LoVo (cell line): ENCODE measurements at regions not wholly inside any gene's neighbourhood (a gene's known extent, or its start where the extent isn't known, plus 50 kb on each side); places are given as distances from the start of the nearest gene placed in this dataset.

ENCODE experiments used
- DNase-seq: peaks from one replicate; pipeline ENCODE4 v3.0.0-alpha.2; 2016; ENCODE audit warnings: low spot score

- DNase-seq, result no peak
Observed at GRCh38 chr4:181946902-181947301, 296.3 kb upstream of the TENM3 start.

DNA sequence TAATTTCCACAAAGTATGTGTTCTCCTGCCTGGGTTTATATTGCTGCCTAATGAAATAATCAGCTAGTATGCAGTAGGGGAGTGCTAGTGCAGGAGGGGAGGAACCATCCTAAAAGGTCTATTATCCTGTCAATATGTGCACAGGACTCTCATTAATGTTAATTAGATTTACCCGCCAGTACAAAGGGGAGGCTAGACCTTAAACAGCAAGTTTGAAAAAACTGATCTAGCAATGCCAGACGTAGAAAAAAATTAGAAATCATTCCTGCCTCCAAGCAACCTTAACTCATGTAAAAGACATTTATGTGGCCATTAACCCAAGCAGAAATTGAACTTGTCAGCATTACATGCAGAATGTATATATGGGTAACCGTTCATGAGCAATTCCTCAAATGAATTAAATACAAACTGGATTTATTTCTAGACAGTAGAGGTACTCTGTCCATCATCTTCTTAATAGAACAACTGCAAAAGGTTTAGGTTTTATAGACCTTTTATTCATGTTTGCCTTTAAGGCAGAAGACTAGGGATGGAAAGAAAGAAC is 294.3 kb upstream of the TENM3 start:
- DNase-seq, result no peak

- no peak for DNase-seq
Observed at GRCh38 chr4:181949704-181950312, 293.4 kb upstream of the TENM3 start.

DNA sequence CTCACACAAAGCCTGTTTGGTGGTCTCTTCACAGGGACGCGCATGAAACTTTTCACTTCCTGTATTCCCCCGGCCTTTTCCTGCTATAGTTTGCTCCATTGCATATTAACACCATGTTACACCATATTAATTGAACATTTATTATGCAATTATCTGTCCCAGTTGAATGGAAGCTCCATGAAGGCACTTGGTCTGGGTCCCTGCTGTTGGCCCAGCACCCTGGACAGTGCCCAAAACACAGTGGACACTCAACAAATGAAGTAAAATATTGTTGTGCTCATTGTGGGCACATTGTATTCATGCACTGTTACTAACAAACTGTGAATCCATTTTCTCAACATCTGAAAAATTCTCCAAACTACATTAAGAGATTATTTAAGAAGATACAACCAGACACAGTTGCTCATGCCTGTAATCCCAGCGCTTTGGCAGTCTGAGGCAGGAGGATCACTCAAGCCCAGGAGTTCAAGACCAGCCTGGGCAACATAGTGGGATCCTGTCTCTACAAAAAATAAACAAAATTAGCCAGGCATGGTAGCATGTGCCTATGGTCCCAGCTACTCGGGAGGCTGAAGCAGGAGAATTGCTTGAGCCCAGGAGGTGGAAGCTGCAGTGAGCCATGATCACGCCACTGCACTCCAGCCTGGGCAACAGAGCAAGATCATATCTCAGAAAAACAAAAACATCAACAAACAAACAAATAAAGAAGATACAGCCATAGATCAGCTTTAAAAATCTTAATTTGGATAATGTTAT is 292.7 kb upstream of the TENM3 start:
- no peak for DNase-seq

- no peak for DNase-seq
Observed at GRCh38 chr4:181951265-181951664, 291.9 kb upstream of the TENM3 start.

DNA sequence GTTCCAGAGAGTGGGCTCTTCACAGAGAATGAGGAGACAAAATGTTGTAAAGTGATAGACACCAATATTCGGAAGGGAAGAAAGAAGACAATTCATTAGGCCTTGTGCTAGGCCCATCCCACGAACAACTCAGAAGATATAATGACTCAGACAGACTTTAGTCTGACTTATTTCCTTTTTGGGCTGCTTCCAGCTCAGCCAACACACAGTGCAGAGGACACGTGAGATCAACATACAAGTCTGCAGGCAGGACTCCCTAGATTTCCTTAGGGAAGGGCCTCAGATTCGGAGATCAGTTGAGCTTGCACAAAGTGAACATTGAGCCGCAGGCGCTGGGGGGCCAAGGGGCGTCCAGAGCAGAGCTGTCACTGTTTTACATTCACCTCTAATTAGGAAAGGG is 290.7 kb upstream of the TENM3 start:
- peak; percentile 25 for DNase-seq

- no peak for DNase-seq
Observed at GRCh38 chr4:181956512-181956911, 286.7 kb upstream of the TENM3 start.

GRCh38 chr4:181957088-181957487 is 286.1 kb upstream of the TENM3 start:
- DNase-seq, result peak; percentile 6

DNA sequence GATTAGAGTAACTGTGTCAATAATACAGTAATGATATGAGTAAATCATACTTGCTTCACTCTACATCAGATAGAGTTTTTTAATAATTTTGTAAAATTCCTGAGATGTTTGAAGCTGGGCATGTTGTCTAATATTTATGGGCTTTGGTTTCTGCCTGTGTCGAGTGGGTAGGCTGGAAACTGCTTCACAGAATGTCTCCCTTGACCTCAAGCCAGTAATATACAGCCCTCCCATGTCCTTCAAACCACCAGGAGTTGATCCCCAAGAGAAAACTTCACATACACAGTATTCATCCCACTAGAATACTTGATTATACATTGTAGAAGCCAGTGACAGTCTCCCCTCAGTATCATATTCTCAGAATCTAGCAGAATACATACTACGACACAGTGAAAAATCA is 284.8 kb upstream of the TENM3 start:
- DNase-seq, result no peak

- no peak for DNase-seq
Observed at GRCh38 chr4:181959121-181959520, 284.1 kb upstream of the TENM3 start.

DNA sequence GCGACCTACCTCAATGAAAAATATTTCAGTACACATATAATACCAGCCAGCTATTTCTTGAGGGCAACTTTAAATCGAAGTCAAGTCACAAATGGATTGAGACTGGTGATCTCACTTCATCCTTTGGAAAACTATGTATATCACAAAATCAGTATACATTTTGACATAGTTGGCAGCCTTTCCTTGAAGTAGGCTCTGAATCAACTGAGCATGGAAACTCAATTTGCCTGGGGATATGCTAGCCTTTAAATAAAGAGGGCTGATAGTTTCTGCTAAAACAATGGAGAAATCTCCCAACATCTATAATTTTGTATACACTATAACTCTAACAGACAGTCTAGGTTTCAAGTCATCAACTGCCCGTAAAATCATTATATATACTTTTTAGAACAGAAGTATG is 282.8 kb upstream of the TENM3 start:
- no peak for DNase-seq

GRCh38 chr4:181962321-181962720 is 280.9 kb upstream of the TENM3 start:
- no peak for DNase-seq

DNA sequence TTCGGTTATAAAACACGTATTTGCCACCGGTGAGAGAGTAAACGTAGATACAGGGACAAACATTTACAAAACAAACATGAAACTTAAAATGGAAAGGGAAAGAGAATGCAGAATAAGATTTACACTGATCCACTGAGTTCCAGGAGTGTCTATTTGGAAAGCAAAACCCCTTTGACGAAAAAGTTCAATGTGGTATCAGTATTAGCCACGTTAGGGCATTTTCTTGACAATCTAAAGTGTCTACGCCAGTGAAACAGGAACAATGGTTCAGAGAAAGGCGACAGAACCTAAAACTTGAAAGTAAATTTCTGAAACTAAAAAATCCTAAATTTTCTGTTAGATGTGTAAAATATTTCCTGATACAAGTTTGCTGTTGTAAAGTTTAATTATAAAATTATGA is 278.5 kb upstream of the TENM3 start:
- DNase-seq, result no peak

- no peak for DNase-seq
Observed at GRCh38 chr4:181966104-181966551, 277.1 kb upstream of the TENM3 start.

DNA sequence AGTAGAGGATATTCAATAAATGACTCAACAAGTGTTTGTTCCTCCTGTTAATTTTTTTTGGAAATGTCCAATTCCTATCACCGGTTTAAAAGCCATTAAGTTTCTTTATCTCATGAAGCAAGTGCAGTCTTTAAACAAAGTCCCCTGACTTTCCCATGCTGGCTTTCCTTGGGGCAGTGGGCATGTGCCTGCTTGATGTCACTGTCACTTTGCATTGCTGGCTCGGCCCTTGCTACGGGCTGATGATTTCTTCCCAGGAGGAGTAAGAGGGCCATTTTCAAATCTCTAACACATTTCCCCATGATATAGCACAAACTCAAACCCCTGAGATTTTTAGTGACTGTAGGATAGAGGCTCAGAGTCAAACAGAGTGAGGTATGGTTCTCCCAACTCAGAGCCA is 275.8 kb upstream of the TENM3 start:
- DNase-seq, result no peak

GRCh38 chr4:181968371-181968770 is 274.8 kb upstream of the TENM3 start:
- no peak for DNase-seq

GRCh38 chr4:181969151-181969550 is 274.1 kb upstream of the TENM3 start:
- DNase-seq, result no peak

DNA sequence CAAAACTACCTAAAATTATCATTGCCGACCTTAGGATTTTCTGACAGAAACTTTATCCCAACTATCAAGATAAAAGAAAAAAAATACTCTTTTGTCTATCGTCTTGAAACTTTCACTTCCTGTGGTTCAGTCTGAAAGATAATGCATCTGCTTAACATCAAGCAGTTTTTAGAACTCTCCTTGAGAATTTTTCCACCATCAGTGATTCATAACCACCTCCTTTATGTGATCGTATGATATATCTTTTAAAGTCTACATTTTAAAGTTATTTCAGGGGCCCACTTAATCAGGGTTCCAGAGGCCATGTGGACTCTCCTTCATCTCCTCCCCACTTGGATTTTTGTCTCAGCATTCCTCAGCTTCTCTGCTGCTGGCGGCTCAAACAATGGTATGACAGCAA is 272.8 kb upstream of the TENM3 start:
- no peak for DNase-seq

DNA sequence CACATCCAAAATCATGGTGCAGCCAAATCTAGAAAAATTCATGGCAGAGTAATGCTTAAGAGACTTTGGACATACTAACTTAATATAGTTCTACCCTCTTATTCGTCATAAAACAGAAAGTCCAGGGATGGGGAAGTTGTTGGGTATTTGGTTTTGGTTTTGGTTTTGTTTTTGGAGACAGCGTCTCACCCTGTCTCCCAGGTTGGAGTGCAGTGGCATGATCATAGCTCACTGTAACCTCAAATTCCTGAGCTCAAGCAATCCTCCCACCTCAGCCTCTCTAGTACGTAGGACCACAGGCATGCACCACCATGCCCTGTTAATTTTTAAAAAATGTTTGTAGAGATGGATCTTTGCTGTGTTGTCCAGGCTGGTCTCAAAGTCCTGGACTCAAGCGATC is 271.8 kb upstream of the TENM3 start:
- DNase-seq, result no peak

- DNase-seq, result no peak
Observed at GRCh38 chr4:181971973-181972372, 271.2 kb upstream of the TENM3 start.

GRCh38 chr4:181976764-181977163 is 266.4 kb upstream of the TENM3 start:
- no peak for DNase-seq

GRCh38 chr4:181982437-181982836 is 260.8 kb upstream of the TENM3 start:
- DNase-seq, result no peak

GRCh38 chr4:181982856-181983255 is 260.3 kb upstream of the TENM3 start:
- DNase-seq, result no peak

GRCh38 chr4:181987392-181987791 is 255.8 kb upstream of the TENM3 start:
- no peak for DNase-seq
